ENCODE measurements at regions not wholly inside any gene's neighbourhood (a gene's known extent, or its start where the extent isn't known, plus 50 kb on each side); places are given as distances from the start of the nearest gene placed in this dataset.

GRCh38 chr10:83724471-83725241, 414.7 kb upstream of the GHITM start:
- CTCF ChIA-PET: no interaction called here
- no peak for DNase-seq (ENCODE audit: low spot score)
- H3K27ac ChIP-seq: no peak overlapping the region
- TF ChIP-seq CTCF (conservative IDR thresholded peaks at IDR 0.05; ENCODE audit: low read depth): no peak
- POLR2A ChIA-PET (ENCODE audit: low non-redundant PET): no interaction called here

- no peak for DNase-seq (ENCODE audit: low spot score)
- no peak overlapping the region for H3K27ac ChIP-seq
- ChIA-PET POLR2A (ENCODE audit: low non-redundant PET) (no interaction called here), CTCF (interaction anchor here (0.6 kb wide), 1 partner anchor 485 kb away, joined by 5 read pairs; no protein-coding TSS in a partner anchor)
- TF ChIP-seq CTCF (conservative IDR thresholded peaks at IDR 0.05; ENCODE audit: low read depth): no peak
Observed at GRCh38 chr10:83725567-83725966, 413.7 kb upstream of the GHITM start.

DNA sequence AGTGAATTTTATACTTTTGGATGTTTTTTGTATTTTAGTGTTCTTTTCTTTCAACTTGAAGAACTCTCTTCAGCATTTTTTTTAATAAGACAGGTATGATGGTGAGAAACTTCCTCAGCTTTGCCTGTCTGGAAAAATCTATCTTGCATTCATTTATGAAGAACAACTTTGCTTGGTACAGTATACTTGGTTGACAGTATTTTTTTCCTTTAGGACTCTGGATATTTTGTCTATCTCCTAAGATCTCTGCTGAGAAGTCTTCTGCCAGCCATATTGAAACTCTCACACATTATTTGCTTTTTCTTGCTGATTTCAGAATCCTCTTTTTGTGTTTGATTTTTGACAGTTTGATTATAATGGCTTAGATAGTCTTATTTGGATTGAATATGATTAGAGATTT, 405.0 kb upstream of the GHITM start:
- no peak for TF ChIP-seq CTCF (conservative IDR thresholded peaks at IDR 0.05; ENCODE audit: low read depth)
- POLR2A ChIA-PET (ENCODE audit: low non-redundant PET): no interaction called here

DNA sequence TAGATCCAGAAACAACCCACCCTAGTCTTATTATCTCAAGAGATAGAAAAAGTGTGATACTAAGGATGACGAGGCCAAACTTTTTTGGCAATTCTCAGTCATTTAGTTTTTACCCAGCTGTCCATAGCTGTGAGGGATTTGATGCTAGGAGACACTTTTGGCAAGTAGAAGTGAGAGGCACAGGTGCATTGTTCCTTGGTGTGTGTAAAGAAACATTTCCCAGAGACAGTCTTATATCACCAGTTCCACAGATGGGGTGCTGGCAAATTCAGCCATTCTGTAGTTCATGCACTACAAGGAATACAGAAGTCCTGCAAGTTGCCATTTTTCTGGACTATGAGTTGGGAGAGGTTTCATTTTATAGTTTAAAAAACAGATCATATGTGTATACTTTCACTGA, 403.3 kb upstream of the GHITM start:
- no peak overlapping the region for H3K27ac ChIP-seq
- TF ChIP-seq CTCF (conservative IDR thresholded peaks at IDR 0.05; ENCODE audit: low read depth): no peak
- ChIA-PET CTCF (no interaction called here), POLR2A (ENCODE audit: low non-redundant PET) (no interaction called here)
- no peak for DNase-seq (ENCODE audit: low spot score)

More for the DNA sequence above, 405.0 kb upstream of the GHITM start:
- CTCF ChIA-PET: interaction anchor here (0.6 kb wide), 1 partner anchor 136 kb away, joined by 3 read pairs; no protein-coding TSS in a partner anchor
- no peak for DNase-seq (ENCODE audit: low spot score)
- H3K27ac ChIP-seq: no peak overlapping the region

DNA sequence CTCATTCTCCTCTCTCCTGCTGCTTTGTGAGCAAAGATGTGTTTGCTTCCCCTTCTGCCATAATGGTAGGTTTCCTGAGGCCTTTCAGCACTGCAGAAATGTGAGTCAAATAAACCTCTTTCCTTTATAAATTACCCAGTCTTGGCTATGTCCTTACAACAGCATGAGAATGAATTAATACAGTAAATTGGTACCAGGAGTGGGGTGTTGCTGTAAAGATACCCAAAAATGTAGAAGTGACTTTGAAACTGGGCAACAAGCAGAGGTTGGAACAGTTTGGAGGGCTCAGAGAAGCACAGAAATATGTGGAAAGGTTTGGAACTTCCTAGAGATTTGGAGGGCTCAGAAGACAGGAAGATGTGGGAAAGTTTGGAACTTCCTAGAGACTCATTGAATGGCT, 388.7 kb upstream of the GHITM start:
- CTCF ChIA-PET: no interaction called here
- no peak for TF ChIP-seq CTCF (conservative IDR thresholded peaks at IDR 0.05; ENCODE audit: low read depth)
- H3K27ac ChIP-seq: no peak overlapping the region
- DNase-seq (ENCODE audit: low spot score): no peak
- POLR2A ChIA-PET (ENCODE audit: low non-redundant PET): no interaction called here

DNA sequence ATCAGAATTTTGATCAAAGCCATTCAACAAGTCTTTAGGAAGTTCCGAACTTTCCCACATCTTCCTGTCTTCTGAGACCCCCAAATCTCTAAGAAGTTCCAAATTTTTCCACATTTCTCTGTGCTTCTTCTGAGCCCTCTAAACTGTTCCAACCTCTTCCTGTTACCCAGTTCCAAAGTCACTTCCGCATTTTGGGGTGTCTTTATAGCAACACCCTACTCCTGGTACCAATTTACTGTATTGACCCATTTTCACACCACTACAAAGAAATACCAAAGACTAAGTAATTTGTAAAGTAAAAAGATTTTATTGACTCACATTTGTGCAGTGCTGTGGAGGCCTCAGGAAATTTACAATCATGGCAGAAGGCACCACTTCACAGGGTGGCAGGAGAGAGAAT, 385.8 kb upstream of the GHITM start:
- CTCF ChIA-PET: no interaction called here
- DNase-seq (ENCODE audit: low spot score): no peak
- TF ChIP-seq CTCF (conservative IDR thresholded peaks at IDR 0.05; ENCODE audit: low read depth): no peak
- POLR2A ChIA-PET (ENCODE audit: low non-redundant PET): no interaction called here
- no peak overlapping the region for H3K27ac ChIP-seq

All from RWPE1 (cell line).